Uterus (tissue), 3 donors: ENCODE measurements at regions not wholly inside any gene's neighbourhood (a gene's known extent, or its start where the extent isn't known, plus 50 kb on each side); places are given as distances from the start of the nearest gene placed in this dataset.

ENCODE experiments used
- DNase-seq, 2 donors: peaks; one replicate each; pipeline ENCODE4 v3.0.0-alpha.2; 2019 to 2020
- H3K27ac ChIP-seq, 2 donors: fragments of 200-600 bp; sonication (generic); 1 replicate in 1 of 2; 2 replicates in 1 of 2; pipeline ENCODE4 v1.5.1; 2016 to 2018
- H3K27me3 ChIP-seq, 2 donors: fragments of 200-600 bp; sonication (generic); one replicate each; pipeline ENCODE4 v1.5.1; 2018 to 2019; ENCODE audit warnings: control low read depth in 1 of 2
- H3K36me3 ChIP-seq, 2 donors: fragments of 200-600 bp; sonication (generic); one replicate each; pipeline ENCODE4 v1.5.1; 2019; ENCODE audit warnings: control low read depth in 1 of 2
- H3K4me1 ChIP-seq, 2 donors: fragments of 200-600 bp; sonication (generic); one replicate each; pipeline ENCODE4 v1.5.1; 2018 to 2019; ENCODE audit warnings: control low read depth in 1 of 2
- H3K4me3 ChIP-seq, 2 donors: fragments of 200-600 bp; sonication (generic); 1 replicate in 1 of 2; 2 replicates in 1 of 2; pipeline ENCODE4 v1.5.1; 2018 to 2019; ENCODE audit warnings: mild to moderate bottlenecking in 1 of 2
- H3K9me3 ChIP-seq, 2 donors: fragments of 200-600 bp; sonication (generic); one replicate each; pipeline ENCODE4 v1.5.1; 2019; ENCODE audit warnings: control low read depth in 1 of 2
- CTCF ChIP-seq, 4 experiments: fragments of 200-600 bp in 2 of 4; fragments of 450-650 bp in 2 of 4; sonication (generic) in 2 of 4; IDR thresholded peaks; one replicate each; pipeline ENCODE4 v1.5.1; 2016 to 2019; ENCODE audit warnings: antibody characterized with exemption in 4 of 4, mild to moderate bottlenecking in 2 of 4, moderate library complexity in 1 of 4
- POLR2A ChIP-seq, 2 donors: fragments of 450-650 bp; IDR thresholded peaks; one replicate each; pipeline ENCODE4 v1.6.1; 2016; ENCODE audit warnings: antibody characterized with exemption in 2 of 2, mild to moderate bottlenecking in 1 of 2, moderate library complexity in 1 of 2
- intact Hi-C: fragments of 100-400 bp; cut with DNase I; formaldehyde crosslinking; loops from one replicate; pipeline ENCODE4 v1.15.1; 2023; ENCODE audit warnings: low total_unique reads
- donor health status: DM: yes; HTN: yes; CAD: no.

GRCh38 chr7:159272739-159273138 is 128.1 kb upstream of the VIPR2 start:
- DNase-seq = no peak
- no peaks in the 10 kb centered on the region for H3K36me3 ChIP-seq
- H3K4me1 ChIP-seq = no peaks in the 10 kb centered on the region
- intact Hi-C loops = no loop called here
- peaks cover 0 to 19% of the 10 kb centered on the region in 2 donors for H3K9me3 ChIP-seq
- H3K27ac ChIP-seq = no peak overlapping the region
- H3K27me3 ChIP-seq = no peaks in the 10 kb centered on the region
- TF ChIP-seq POLR2A (IDR thresholded peaks at IDR 0.05) = no peak
- no peak for TF ChIP-seq CTCF (IDR thresholded peaks at IDR 0.05)
- no peak overlapping the region for H3K4me3 ChIP-seq

GRCh38 chr7:159271781-159272180 is 127.1 kb upstream of the VIPR2 start:
- H3K36me3 ChIP-seq = no peaks in the 10 kb centered on the region
- DNase-seq = no peak
- H3K27ac ChIP-seq = no peak overlapping the region

GRCh38 chr7:159269745-159270144 is 125.1 kb upstream of the VIPR2 start:
- H3K9me3 ChIP-seq = peaks cover 0 to 19% of the 10 kb centered on the region in 2 donors
- no peaks in the 10 kb centered on the region for H3K36me3 ChIP-seq
- no peak overlapping the region for H3K27ac ChIP-seq
- no peak overlapping the region for H3K4me3 ChIP-seq
- TF ChIP-seq CTCF (IDR thresholded peaks at IDR 0.05) = no peak
- H3K27me3 ChIP-seq = no peaks in the 10 kb centered on the region
- no peaks in the 10 kb centered on the region for H3K4me1 ChIP-seq
- no peak for DNase-seq
- intact Hi-C loops = no loop called here

More at GRCh38 chr7:159271781-159272180, 127.1 kb upstream of the VIPR2 start:
- Histone ChIP-seq H3K27me3 (no peaks in the 10 kb centered on the region), H3K4me3 (no peak overlapping the region), H3K4me1 (no peaks in the 10 kb centered on the region), H3K9me3 (peaks cover 0 to 19% of the 10 kb centered on the region in 2 donors)
- intact Hi-C loops = no loop called here
- TF ChIP-seq POLR2A (IDR thresholded peaks at IDR 0.05) (no peak), CTCF (IDR thresholded peaks at IDR 0.05) (no peak)

- no peak for DNase-seq
- intact Hi-C loops = no loop called here
- no peak for TF ChIP-seq CTCF (IDR thresholded peaks at IDR 0.05)
- TF ChIP-seq POLR2A (IDR thresholded peaks at IDR 0.05) = no peak
- H3K9me3 ChIP-seq = peaks cover 0 to 1% of the 10 kb centered on the region in 2 donors
- H3K27ac ChIP-seq = no peak overlapping the region
- no peaks in the 10 kb centered on the region for H3K36me3 ChIP-seq
- H3K27me3 ChIP-seq = no peaks in the 10 kb centered on the region
- H3K4me3 ChIP-seq = no peak overlapping the region
- no peaks in the 10 kb centered on the region for H3K4me1 ChIP-seq
Measured at GRCh38 chr7:159263430-159263829, 118.8 kb upstream of the VIPR2 start.

- TF ChIP-seq CTCF (IDR thresholded peaks at IDR 0.05) (no peak), POLR2A (IDR thresholded peaks at IDR 0.05) (no peak)
- no peaks in the 10 kb centered on the region for H3K27me3 ChIP-seq
- H3K36me3 ChIP-seq = no peaks in the 10 kb centered on the region
- H3K4me1 ChIP-seq = no peaks in the 10 kb centered on the region
- H3K4me3 ChIP-seq = no peak overlapping the region
- H3K9me3 ChIP-seq = no peaks in the 10 kb centered on the region
- no peak overlapping the region for H3K27ac ChIP-seq
- intact Hi-C loops = no loop called here
- DNase-seq = no peak
Measured at GRCh38 chr7:159253657-159254056, 109.0 kb upstream of the VIPR2 start.
